ENCODE measurements at regions not wholly inside any gene's neighbourhood (a gene's known extent, or its start where the extent isn't known, plus 50 kb on each side); places are given as distances from the start of the nearest gene placed in this dataset.
A peak's percentile ranks its signal among the peaks of the same experiment; 100 is the strongest.

DNA sequence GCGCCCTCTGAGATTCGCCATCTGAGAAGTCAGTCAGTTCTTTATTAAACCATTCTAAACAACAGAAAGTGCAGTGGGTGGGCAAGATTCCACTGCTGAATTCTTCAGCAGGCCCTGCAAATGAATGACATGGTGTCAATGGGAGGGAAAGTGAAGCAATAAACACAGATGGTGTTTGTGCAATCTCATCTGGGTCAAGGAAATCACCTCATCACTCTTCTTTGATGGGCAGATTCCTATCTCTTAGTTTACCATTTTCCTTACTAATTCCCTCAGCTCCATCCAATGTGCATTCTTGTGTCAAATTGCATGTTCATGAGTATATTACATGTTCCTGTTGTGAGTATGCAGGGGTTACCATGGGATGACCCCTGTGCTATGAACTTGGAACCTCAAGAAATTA, 100.7 kb upstream of the CYP1B1 start:
- TF ChIP-seq, protein P1, sequence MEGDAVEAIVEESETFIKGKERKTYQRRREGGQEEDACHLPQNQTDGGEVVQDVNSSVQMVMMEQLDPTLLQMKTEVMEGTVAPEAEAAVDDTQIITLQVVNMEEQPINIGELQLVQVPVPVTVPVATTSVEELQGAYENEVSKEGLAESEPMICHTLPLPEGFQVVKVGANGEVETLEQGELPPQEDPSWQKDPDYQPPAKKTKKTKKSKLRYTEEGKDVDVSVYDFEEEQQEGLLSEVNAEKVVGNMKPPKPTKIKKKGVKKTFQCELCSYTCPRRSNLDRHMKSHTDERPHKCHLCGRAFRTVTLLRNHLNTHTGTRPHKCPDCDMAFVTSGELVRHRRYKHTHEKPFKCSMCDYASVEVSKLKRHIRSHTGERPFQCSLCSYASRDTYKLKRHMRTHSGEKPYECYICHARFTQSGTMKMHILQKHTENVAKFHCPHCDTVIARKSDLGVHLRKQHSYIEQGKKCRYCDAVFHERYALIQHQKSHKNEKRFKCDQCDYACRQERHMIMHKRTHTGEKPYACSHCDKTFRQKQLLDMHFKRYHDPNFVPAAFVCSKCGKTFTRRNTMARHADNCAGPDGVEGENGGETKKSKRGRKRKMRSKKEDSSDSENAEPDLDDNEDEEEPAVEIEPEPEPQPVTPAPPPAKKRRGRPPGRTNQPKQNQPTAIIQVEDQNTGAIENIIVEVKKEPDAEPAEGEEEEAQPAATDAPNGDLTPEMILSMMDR (IDR thresholded peaks at IDR 0.05): no peak
- Histone ChIP-seq H3K27me3 (no peaks in the 10 kb centered on the region), H3K4me3 (no peak overlapping the region), H3K4me1 (peaks cover 28% of the 10 kb centered on the region), H3K9me3 (no peaks in the 10 kb centered on the region), H3K36me3 (no peaks in the 10 kb centered on the region), H3K27ac (peak overlapping the region; percentile 58)
- DNase-seq (no peak), ATAC-seq (no peak)
- intact Hi-C loops (cut with DNase I): no loop called here

DNA sequence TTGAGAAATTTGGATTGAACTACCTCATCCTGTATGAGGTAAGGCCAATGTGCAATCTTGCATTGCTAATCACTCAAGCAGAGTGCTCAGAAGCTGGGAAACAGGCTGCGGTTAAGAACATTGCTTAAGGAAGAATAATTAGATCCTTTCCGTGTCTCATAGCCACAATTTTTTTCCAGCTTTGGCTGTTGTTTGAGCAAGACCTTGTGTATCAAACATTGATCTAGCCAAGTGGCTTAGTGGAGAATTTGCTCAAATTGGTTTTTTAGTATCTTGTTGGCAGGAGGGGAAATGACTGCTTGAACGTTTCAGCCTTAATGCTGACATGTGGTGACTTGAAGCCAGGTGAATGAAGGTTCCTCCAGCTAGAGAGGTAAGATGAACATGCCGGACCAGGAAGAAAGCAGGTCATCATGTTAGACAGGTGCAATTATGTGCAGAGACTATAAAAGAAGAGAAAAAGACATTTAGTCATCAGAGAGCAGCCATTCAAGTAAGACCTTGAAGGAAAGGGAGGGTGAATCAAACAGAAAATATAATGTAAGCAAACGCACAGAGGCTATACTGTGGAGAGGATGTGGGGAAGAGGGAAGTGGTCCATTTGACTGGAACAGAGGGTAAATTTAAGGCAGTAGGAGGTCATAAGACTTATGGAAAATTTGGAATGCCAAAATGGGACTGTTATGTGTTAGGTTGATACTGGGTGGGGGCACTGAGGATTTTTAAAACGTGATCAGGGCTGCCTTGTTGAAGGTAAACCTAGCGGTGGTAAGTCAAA, 98.9 kb upstream of the CYP1B1 start:
- H3K36me3 ChIP-seq: no peaks in the 10 kb centered on the region
- no peaks in the 10 kb centered on the region for H3K9me3 ChIP-seq
- peak overlapping the region; percentile 32 for H3K27ac ChIP-seq
- peak overlapping the region; percentile 1 for H3K4me3 ChIP-seq
- intact Hi-C loops (cut with DNase I): no loop called here
- DNase-seq (no peak), ATAC-seq (peak; percentile 79)
- peaks cover 28% of the 10 kb centered on the region for H3K4me1 ChIP-seq
- H3K27me3 ChIP-seq: no peaks in the 10 kb centered on the region
- TF ChIP-seq, protein P1 (IDR thresholded peaks at IDR 0.05): no peak

DNA sequence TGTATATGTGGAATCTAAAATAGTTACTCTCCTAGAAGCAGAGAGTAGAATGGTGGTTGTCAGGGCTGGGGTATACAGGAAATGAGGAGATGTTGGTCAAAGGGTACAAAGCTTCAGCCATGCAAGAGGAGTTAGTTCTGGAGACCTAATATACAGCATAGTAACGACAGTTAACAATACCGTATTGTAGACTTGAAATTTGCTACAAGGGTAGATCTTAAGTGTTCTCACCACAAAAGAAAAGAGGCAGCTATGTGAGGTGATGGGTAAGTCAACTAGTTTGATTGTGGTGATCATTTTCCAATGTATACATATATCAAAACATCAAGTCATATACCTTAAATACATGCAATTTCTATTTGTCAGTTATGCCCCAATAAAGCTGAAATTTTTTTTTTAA, 98.2 kb upstream of the CYP1B1 start:
- Histone ChIP-seq H3K4me3 (no peak overlapping the region), H3K9me3 (no peaks in the 10 kb centered on the region), H3K27ac (peak overlapping the region; percentile 32), H3K27me3 (no peaks in the 10 kb centered on the region), H3K4me1 (peaks cover 32% of the 10 kb centered on the region), H3K36me3 (no peaks in the 10 kb centered on the region)
- no peak for ATAC-seq
- TF ChIP-seq, protein P1 (IDR thresholded peaks at IDR 0.05): no peak
- intact Hi-C loops (cut with DNase I): no loop called here
- no peak for DNase-seq

DNA sequence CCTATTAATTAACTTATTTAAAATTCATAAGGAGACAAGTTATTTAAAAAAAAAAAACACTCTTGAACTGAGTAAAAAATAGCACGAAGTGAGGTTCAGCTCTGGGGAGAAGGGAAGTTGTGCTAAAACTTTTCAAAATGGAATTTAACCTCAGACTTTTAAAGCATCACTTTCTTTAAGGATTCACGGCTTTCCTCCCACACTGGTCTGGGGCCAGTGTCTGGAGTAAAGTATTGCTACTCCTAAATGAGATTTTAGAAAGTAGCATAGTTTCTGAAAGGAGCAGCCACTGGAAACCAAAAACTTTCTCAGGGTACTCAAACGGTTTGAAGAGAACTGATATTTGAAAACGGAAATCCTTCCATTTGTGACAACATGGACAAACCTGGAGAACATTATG, 97.7 kb upstream of the CYP1B1 start:
- H3K36me3 ChIP-seq: no peaks in the 10 kb centered on the region
- intact Hi-C loops (cut with DNase I): no loop called here
- H3K9me3 ChIP-seq: no peaks in the 10 kb centered on the region
- peak overlapping the region; percentile 32 for H3K27ac ChIP-seq
- peaks cover 32% of the 10 kb centered on the region for H3K4me1 ChIP-seq
- DNase-seq: no peak
- TF ChIP-seq, protein P1 (IDR thresholded peaks at IDR 0.05): no peak
- no peak for ATAC-seq
- H3K27me3 ChIP-seq: no peaks in the 10 kb centered on the region
- H3K4me3 ChIP-seq: no peak overlapping the region

DNA sequence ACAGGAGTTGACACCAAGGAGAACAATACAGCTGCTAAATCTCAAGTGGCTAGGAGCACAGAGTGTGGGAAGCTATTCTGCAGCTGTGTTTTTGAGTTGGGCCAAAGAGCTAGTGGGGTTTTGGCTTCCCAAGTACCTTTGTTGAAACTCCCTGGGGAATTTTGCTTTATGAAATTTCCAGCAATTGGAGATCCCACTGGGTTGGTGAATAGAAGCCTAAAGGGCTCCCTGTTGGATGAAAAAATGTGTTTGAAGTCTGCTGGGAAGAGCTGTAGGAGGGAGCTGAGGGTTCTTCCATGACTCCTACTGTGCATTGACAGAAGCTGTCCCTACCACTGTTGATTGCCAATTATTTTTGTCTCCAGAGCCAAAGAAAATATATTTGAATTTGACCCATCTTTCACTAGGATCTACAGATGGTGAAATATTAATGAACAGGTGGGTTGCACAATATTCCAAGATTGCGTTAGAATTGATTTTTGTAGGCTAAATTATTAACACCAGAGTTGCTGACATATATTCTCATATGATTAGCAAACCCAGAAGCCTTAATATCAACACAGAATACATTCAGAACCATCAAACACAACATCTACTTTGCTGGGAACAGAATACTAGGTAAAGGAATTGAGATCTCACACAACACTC, 95.4 kb upstream of the CYP1B1 start:
- Histone ChIP-seq H3K27ac (peak overlapping the region; percentile 37), H3K27me3 (no peaks in the 10 kb centered on the region), H3K9me3 (no peaks in the 10 kb centered on the region), H3K4me3 (no peak overlapping the region), H3K4me1 (peaks cover 18% of the 10 kb centered on the region), H3K36me3 (no peaks in the 10 kb centered on the region)
- ATAC-seq: no peak
- TF ChIP-seq, protein P1 (IDR thresholded peaks at IDR 0.05): no peak
- DNase-seq: no peak
- intact Hi-C loops (cut with DNase I): no loop called here

Data from upper lobe of right lung (tissue), 1 donor.